PC-9 (cell line): ENCODE measurements at regions not wholly inside any gene's neighbourhood (a gene's known extent, or its start where the extent isn't known, plus 50 kb on each side); places are given as distances from the start of the nearest gene placed in this dataset.

Source experiments
- EZH2 ChIP-seq: fragments of 200-600 bp; sonication (generic); IDR thresholded peaks from 2 replicates; pipeline ENCODE4 v1.8.0; 2017; ENCODE audit warnings: antibody characterized with exemption, low read depth
- TF ChIP-seq, protein P1 (sequence below): fragments of 200-600 bp; sonication (generic); conservative IDR thresholded peaks from 2 replicates; pipeline ENCODE4 v1.6.1; 2017; ENCODE audit warnings: mixed run types, antibody characterized with exemption, mild to moderate bottlenecking, moderate library complexity

DNA sequence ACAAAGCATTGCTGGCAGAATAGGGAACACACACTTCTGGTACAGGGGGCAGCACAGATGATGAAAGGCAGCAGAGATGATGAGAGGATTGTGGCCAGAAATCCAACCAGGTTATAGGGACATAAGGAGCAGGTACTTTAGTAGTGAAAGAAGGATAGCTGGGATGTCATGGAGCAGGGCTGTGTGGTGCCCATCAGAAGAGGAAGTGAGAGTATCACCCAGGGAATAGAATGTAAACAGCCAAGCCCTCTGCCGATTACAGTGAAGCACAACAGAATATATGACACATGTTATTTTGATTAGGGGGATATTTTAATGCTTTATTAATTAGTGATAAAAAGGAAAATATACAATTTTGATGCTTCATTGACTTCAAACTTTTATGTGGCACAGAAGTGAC lies 883.4 kb upstream of the CDH2 start:
- TF ChIP-seq EZH2 = no peak
- TF ChIP-seq, protein P1, sequence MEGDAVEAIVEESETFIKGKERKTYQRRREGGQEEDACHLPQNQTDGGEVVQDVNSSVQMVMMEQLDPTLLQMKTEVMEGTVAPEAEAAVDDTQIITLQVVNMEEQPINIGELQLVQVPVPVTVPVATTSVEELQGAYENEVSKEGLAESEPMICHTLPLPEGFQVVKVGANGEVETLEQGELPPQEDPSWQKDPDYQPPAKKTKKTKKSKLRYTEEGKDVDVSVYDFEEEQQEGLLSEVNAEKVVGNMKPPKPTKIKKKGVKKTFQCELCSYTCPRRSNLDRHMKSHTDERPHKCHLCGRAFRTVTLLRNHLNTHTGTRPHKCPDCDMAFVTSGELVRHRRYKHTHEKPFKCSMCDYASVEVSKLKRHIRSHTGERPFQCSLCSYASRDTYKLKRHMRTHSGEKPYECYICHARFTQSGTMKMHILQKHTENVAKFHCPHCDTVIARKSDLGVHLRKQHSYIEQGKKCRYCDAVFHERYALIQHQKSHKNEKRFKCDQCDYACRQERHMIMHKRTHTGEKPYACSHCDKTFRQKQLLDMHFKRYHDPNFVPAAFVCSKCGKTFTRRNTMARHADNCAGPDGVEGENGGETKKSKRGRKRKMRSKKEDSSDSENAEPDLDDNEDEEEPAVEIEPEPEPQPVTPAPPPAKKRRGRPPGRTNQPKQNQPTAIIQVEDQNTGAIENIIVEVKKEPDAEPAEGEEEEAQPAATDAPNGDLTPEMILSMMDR = no peak
